ENCODE measurements at regions not wholly inside any gene's neighbourhood (a gene's known extent, or its start where the extent isn't known, plus 50 kb on each side); places are given as distances from the start of the nearest gene placed in this dataset.

DNA sequence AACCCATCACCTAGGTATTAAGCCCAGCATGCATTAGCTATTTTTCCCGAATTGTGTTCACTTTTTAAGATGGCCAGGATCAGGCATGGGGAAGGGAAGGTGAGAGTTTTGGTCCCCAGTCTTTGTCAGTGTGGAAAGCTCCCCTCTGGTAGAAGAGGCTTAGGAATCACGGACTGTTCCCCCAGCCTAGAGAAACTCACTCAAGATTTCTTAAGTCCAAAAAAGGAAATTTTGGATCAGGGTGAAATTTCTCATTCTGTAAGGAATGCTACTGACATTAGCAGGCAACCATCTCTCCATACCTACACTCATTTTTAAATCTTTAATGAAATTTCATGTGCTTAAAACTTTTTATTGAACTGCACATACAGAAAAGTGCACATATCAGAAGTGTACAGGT lies 70.3 kb upstream of the GALNT15 start:
- no peaks in the 10 kb centered on the region for H3K9me3 Mint-ChIP-seq
- Histone ChIP-seq H3K36me3 (ENCODE audit: control insufficient read depth, insufficient read depth, low read length) (no peaks in the 10 kb centered on the region), H3K27ac (ENCODE audit: low read depth, low read length) (no peak overlapping the region), H3K9ac (ENCODE audit: extremely low read depth, low read length, poor library complexity, severe bottlenecking) (no peak overlapping the region), H3K27me3 (ENCODE audit: control insufficient read depth, insufficient read depth, low read length, poor library complexity, severe bottlenecking) (peaks cover 1% of the 10 kb centered on the region), H3K9me3 (ENCODE audit: control insufficient read depth, low read length) (no peaks in the 10 kb centered on the region), H3K4me3 (ENCODE audit: low read length) (no peak overlapping the region), H3K4me1 (ENCODE audit: control insufficient read depth, insufficient read depth, low read length) (no peaks in the 10 kb centered on the region)
- H3K27ac Mint-ChIP-seq = no peak overlapping the region
- DNase-seq = no peak
- 81% methylated on average over 2 of the region's 2 CpGs; no CpG with 5 or more reads in 1 of the 2 experiments for WGBS, 2 experiments (ENCODE audit: insufficient coverage in 1 of 2, insufficient read length in 1 of 2)
- H3K4me1 Mint-ChIP-seq = no peaks in the 10 kb centered on the region
- no peak overlapping the region for H3K4me3 Mint-ChIP-seq
- H3K27me3 Mint-ChIP-seq (ENCODE audit: insufficient read depth) = peaks cover 3% of the 10 kb centered on the region
- TF ChIP-seq, protein P1, sequence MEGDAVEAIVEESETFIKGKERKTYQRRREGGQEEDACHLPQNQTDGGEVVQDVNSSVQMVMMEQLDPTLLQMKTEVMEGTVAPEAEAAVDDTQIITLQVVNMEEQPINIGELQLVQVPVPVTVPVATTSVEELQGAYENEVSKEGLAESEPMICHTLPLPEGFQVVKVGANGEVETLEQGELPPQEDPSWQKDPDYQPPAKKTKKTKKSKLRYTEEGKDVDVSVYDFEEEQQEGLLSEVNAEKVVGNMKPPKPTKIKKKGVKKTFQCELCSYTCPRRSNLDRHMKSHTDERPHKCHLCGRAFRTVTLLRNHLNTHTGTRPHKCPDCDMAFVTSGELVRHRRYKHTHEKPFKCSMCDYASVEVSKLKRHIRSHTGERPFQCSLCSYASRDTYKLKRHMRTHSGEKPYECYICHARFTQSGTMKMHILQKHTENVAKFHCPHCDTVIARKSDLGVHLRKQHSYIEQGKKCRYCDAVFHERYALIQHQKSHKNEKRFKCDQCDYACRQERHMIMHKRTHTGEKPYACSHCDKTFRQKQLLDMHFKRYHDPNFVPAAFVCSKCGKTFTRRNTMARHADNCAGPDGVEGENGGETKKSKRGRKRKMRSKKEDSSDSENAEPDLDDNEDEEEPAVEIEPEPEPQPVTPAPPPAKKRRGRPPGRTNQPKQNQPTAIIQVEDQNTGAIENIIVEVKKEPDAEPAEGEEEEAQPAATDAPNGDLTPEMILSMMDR (conservative IDR thresholded peaks at IDR 0.05) = no peak
- no peaks in the 10 kb centered on the region for H3K36me3 Mint-ChIP-seq (ENCODE audit: low read depth)

DNA sequence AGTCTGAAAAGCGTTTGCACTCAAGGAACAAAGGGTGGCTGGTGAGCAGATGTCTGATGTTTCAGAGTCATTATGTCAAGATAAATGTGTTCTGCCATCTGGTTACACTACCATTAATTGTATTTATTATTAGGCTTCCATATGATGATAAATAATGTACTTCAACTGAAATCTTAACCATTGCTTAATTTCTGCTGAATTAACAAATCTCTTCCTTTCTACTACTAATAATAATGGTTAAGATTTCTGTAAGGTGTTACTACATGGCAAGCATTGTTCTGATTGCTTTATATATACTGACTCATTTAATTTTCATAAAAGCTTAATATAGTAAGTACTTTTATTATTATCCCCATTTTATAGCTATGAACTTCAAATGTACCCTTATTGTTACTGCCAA lies 68.4 kb upstream of the GALNT15 start:
- peaks cover 6% of the 10 kb centered on the region for H3K27me3 Mint-ChIP-seq (ENCODE audit: insufficient read depth)
- WGBS, 2 experiments (ENCODE audit: insufficient coverage in 1 of 2, insufficient read length in 1 of 2) = 89 to 100% methylated on average over 1 of the region's 1 CpG
- no peaks in the 10 kb centered on the region for H3K36me3 Mint-ChIP-seq (ENCODE audit: low read depth)
- Histone ChIP-seq H3K36me3 (ENCODE audit: control insufficient read depth, insufficient read depth, low read length) (no peaks in the 10 kb centered on the region), H3K27ac (ENCODE audit: low read depth, low read length) (no peak overlapping the region), H3K9ac (ENCODE audit: extremely low read depth, low read length, poor library complexity, severe bottlenecking) (no peak overlapping the region), H3K27me3 (ENCODE audit: control insufficient read depth, insufficient read depth, low read length, poor library complexity, severe bottlenecking) (peaks cover 16% of the 10 kb centered on the region), H3K4me3 (ENCODE audit: low read length) (no peak overlapping the region), H3K4me1 (ENCODE audit: control insufficient read depth, insufficient read depth, low read length) (no peaks in the 10 kb centered on the region), H3K9me3 (ENCODE audit: control insufficient read depth, low read length) (no peaks in the 10 kb centered on the region)
- no peaks in the 10 kb centered on the region for H3K4me1 Mint-ChIP-seq
- H3K4me3 Mint-ChIP-seq = no peak overlapping the region
- DNase-seq = no peak
- no peak overlapping the region for H3K27ac Mint-ChIP-seq
- no peaks in the 10 kb centered on the region for H3K9me3 Mint-ChIP-seq
- TF ChIP-seq, protein P1 (conservative IDR thresholded peaks at IDR 0.05) = no peak

DNA sequence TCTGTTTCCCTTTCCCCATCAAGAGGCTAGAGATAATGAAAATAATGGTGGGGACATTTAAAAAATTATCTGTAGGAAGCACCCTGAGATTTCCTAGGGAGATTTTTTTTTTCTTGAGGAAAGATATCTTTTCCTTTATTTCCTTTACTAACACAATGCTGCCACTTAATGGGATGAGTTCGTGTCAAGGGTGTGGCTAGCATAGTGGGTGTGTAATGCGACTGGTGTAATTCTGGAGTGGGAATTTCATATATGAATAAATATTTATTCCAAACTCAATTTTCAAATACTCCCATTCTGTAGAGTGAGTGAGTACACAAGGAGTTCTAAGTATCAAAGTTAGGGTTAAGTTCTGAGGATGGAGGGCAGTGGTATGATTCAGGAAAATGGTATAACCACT lies 66.1 kb upstream of the GALNT15 start:
- H3K27me3 Mint-ChIP-seq (ENCODE audit: insufficient read depth) = peaks cover 3% of the 10 kb centered on the region
- no peak overlapping the region for H3K27ac Mint-ChIP-seq
- no peaks in the 10 kb centered on the region for H3K36me3 ChIP-seq (ENCODE audit: control insufficient read depth, insufficient read depth, low read length)
- TF ChIP-seq, protein P1 (conservative IDR thresholded peaks at IDR 0.05) = no peak
- H3K9me3 ChIP-seq (ENCODE audit: control insufficient read depth, low read length) = no peaks in the 10 kb centered on the region
- no peak for DNase-seq
- H3K4me3 ChIP-seq (ENCODE audit: low read length) = no peak overlapping the region
- WGBS, 2 experiments (ENCODE audit: insufficient coverage in 1 of 2, insufficient read length in 1 of 2) = no CpG with 5 or more reads among the region's 2 CpGs
- peaks cover 16% of the 10 kb centered on the region for H3K27me3 ChIP-seq (ENCODE audit: control insufficient read depth, insufficient read depth, low read length, poor library complexity, severe bottlenecking)
- H3K27ac ChIP-seq (ENCODE audit: low read depth, low read length) = no peak overlapping the region
- no peaks in the 10 kb centered on the region for H3K4me1 Mint-ChIP-seq
- no peaks in the 10 kb centered on the region for H3K4me1 ChIP-seq (ENCODE audit: control insufficient read depth, insufficient read depth, low read length)
- H3K9me3 Mint-ChIP-seq = peaks cover 7% of the 10 kb centered on the region
- no peaks in the 10 kb centered on the region for H3K36me3 Mint-ChIP-seq (ENCODE audit: low read depth)
- H3K9ac ChIP-seq (ENCODE audit: extremely low read depth, low read length, poor library complexity, severe bottlenecking) = no peak overlapping the region
- H3K4me3 Mint-ChIP-seq = no peak overlapping the region

Data from endodermal cell (in vitro differentiated cells).